Fibroblast of pulmonary artery (primary cell): ENCODE measurements at regions not wholly inside any gene's neighbourhood (a gene's known extent, or its start where the extent isn't known, plus 50 kb on each side); places are given as distances from the start of the nearest gene placed in this dataset.

Experiments
- DNase-seq: peaks from one replicate; pipeline ENCODE4 v3.0.0-alpha.2; 2010; ENCODE audit warnings: low read depth
- H3K4me3 ChIP-seq: replicated peaks from 2 replicates; pipeline ENCODE4 v1.5.1; 2011; ENCODE audit warnings: low read depth, mild to moderate bottlenecking, control low read depth, low read length, moderate library complexity
- CTCF ChIP-seq: IDR thresholded peaks from 2 replicates; pipeline ENCODE4 v1.5.1; 2011; ENCODE audit warnings: mild to moderate bottlenecking, control low read depth, low read length, inconsistent platforms; ENCODE audit errors: missing control alignments

- TF ChIP-seq CTCF: no peak
- H3K4me3 ChIP-seq: no peak overlapping the region
These were observed 181.2 kb upstream of the FOXQ1 start for GRCh38 chr6:1130709-1131108.

DNA sequence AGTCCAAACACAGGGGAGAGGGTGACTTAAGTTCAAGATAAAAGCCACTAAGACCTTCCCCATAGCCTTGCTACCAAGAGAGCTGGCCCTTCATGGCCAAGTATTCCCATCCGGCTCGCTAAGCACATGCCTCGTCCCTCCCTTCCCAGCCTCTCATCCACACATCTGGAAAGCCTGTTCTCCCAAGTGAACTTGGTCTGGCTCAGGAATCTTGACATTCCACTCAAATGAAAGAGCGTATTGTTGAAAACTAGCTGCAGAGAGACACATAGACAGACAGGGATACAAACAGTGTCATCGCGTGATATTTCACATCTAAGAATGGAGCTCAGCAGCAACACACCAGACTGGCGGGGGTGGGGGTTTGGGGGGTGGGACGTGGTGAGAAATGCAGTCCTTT is 182.8 kb upstream of the FOXQ1 start:
- no peak for DNase-seq
- no peak overlapping the region for H3K4me3 ChIP-seq
- TF ChIP-seq CTCF: no peak

More at GRCh38 chr6:1130709-1131108, 181.2 kb upstream of the FOXQ1 start:
- DNase-seq: no peak

GRCh38 chr6:1127597-1128288 is 184.2 kb upstream of the FOXQ1 start:
- no peak for TF ChIP-seq CTCF
- DNase-seq: no peak
- H3K4me3 ChIP-seq: no peak overlapping the region

GRCh38 chr6:1127129-1127528 is 184.8 kb upstream of the FOXQ1 start:
- TF ChIP-seq CTCF: no peak
- DNase-seq: no peak
- no peak overlapping the region for H3K4me3 ChIP-seq

DNA sequence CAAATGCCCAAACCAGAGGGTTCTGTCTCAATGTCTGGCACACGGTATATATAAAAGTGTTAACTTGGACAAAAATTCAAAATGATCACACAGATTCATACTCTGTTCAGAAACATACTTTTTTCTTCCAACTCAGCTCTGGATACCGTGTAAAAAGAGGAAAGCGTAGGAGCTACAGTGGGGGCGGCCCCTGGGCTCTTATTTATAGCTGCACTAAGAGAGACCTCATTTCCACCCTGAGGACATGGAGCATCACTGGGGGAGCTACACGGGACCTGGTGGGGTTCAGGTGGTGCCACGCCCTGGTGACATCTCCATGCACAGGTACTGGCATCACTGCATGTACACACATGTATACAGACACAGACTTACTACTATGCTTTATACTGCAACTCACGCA is 185.9 kb upstream of the FOXQ1 start:
- no peak for TF ChIP-seq CTCF
- DNase-seq: no peak
- no peak overlapping the region for H3K4me3 ChIP-seq

GRCh38 chr6:1125297-1125696 is 186.6 kb upstream of the FOXQ1 start:
- no peak overlapping the region for H3K4me3 ChIP-seq
- no peak for TF ChIP-seq CTCF
- DNase-seq: no peak

- no peak for TF ChIP-seq CTCF
- H3K4me3 ChIP-seq: no peak overlapping the region
- no peak for DNase-seq
These were observed 187.0 kb upstream of the FOXQ1 start for GRCh38 chr6:1124885-1125284.
